Kidney (tissue), 13 donors: ENCODE measurements at regions not wholly inside any gene's neighbourhood (a gene's known extent, or its start where the extent isn't known, plus 50 kb on each side); places are given as distances from the start of the nearest gene placed in this dataset.

Source experiments
- DNase-seq, 5 donors: peaks; one replicate each; pipeline ENCODE4 v3.0.0-alpha.2; 2013 to 2020
- FAIRE-seq: peaks from 2 replicates; lab custom pipeline; 2012; peaks lifted over from hg19 to GRCh38; lab: Jason Lieb, UNC
- H3K27ac ChIP-seq, 2 donors: one replicate each; pipeline ENCODE4 v1.7.0; 2013; ENCODE audit warnings: low read depth in 2 of 2, low read length in 2 of 2, inconsistent platforms in 1 of 2
- H3K27me3 ChIP-seq: one replicate; pipeline ENCODE4 v1.7.1; 2013; ENCODE audit warnings: low read length, inconsistent platforms; ENCODE audit not compliant: control insufficient read depth, insufficient read depth
- H3K36me3 ChIP-seq, 3 donors: one replicate each; pipeline versions ENCODE4 v1.7.0 to v1.7.1; 2013; ENCODE audit warnings: low read length in 3 of 3, control low read depth in 1 of 3, inconsistent platforms in 1 of 3; ENCODE audit not compliant: insufficient read depth in 3 of 3, control insufficient read depth in 2 of 3
- H3K4me1 ChIP-seq, 3 donors: one replicate each; pipeline versions ENCODE4 v1.7.0 to v1.7.1; 2013; ENCODE audit warnings: low read length in 3 of 3, inconsistent platforms in 1 of 3, low read depth in 1 of 3; ENCODE audit not compliant: control insufficient read depth in 2 of 3, insufficient read depth in 2 of 3
- H3K4me3 ChIP-seq, 3 donors: one replicate each; pipeline versions ENCODE4 v1.7.0 to v1.8.1; 2013; ENCODE audit warnings: low read length in 3 of 3, control low read depth in 1 of 3, inconsistent platforms in 1 of 3
- H3K9ac ChIP-seq, 3 donors: one replicate each; pipeline versions ENCODE4 v1.7.0 to v1.7.1; 2013; ENCODE audit warnings: low read length in 3 of 3, control low read depth in 1 of 3, inconsistent platforms in 1 of 3
- H3K9me3 ChIP-seq, 3 donors: one replicate each; pipeline versions ENCODE4 v1.7.0 to v1.7.1; 2013; ENCODE audit warnings: low read length in 3 of 3, control low read depth in 1 of 3, inconsistent platforms in 1 of 3; ENCODE audit not compliant: control insufficient read depth in 2 of 3, insufficient read depth in 1 of 3
- CTCF ChIP-seq: IDR thresholded peaks from 3 replicates; pipeline ENCODE4 v1.5.1; 2012; ENCODE audit warnings: mild to moderate bottlenecking, moderate library complexity, borderline replicate concordance; ENCODE audit not compliant: insufficient read depth; ENCODE audit errors: extremely low read depth
- intact Hi-C: fragments of 100-400 bp; cut with DNase I; formaldehyde crosslinking; loops from one replicate; pipeline ENCODE4 v1.11.1; 2022
- donor health status: control.
- donor health status: control.
- donor health status: control.
- donor health status: control.
- donor health status: control.
- donor health status: DM: yes; HTN: yes; CAD: no.
- donor health status: Normal renal cell carcinoma (clear cell type).

- TF ChIP-seq CTCF = no peak
- no peaks in the 10 kb centered on the region for H3K9me3 ChIP-seq
- H3K9ac ChIP-seq = no peak overlapping the region
- H3K36me3 ChIP-seq = no peaks in the 10 kb centered on the region
- intact Hi-C loops = no loop called here
- no peak for DNase-seq
- H3K4me1 ChIP-seq = no peaks in the 10 kb centered on the region
- no peaks in the 10 kb centered on the region for H3K27me3 ChIP-seq
- H3K27ac ChIP-seq = no peak overlapping the region
- no peak for FAIRE-seq
- no peak overlapping the region for H3K4me3 ChIP-seq
Measured at GRCh38 chr2:129892773-129893172, 86.7 kb upstream of the RAB6C start.

GRCh38 chr2:129893244-129893643, 86.2 kb upstream of the RAB6C start:
- H3K27me3 ChIP-seq = no peaks in the 10 kb centered on the region
- no peak overlapping the region for H3K9ac ChIP-seq
- no peak for DNase-seq
- H3K4me1 ChIP-seq = no peaks in the 10 kb centered on the region
- intact Hi-C loops = no loop called here
- no peak for TF ChIP-seq CTCF
- H3K27ac ChIP-seq = no peak overlapping the region
- H3K36me3 ChIP-seq = no peaks in the 10 kb centered on the region
- no peak overlapping the region for H3K4me3 ChIP-seq
- FAIRE-seq = no peak
- no peaks in the 10 kb centered on the region for H3K9me3 ChIP-seq

- no peak overlapping the region for H3K4me3 ChIP-seq
- intact Hi-C loops = no loop called here
- no peak overlapping the region for H3K27ac ChIP-seq
- H3K9ac ChIP-seq = no peak overlapping the region
- DNase-seq (peak in 1 of 5 donors; percentile 13), FAIRE-seq (no peak)
- no peaks in the 10 kb centered on the region for H3K27me3 ChIP-seq
- H3K36me3 ChIP-seq = no peaks in the 10 kb centered on the region
- H3K9me3 ChIP-seq = no peaks in the 10 kb centered on the region
- no peaks in the 10 kb centered on the region for H3K4me1 ChIP-seq
- TF ChIP-seq CTCF = no peak
Measured at GRCh38 chr2:129894616-129895015, 84.8 kb upstream of the RAB6C start.

- intact Hi-C loops = no loop called here
- no peak overlapping the region for H3K27ac ChIP-seq
- peak in 1 of 5 donors; percentile 40 for DNase-seq
- no peaks in the 10 kb centered on the region for H3K36me3 ChIP-seq
- H3K27me3 ChIP-seq = no peaks in the 10 kb centered on the region
- no peaks in the 10 kb centered on the region for H3K9me3 ChIP-seq
- no peak for TF ChIP-seq CTCF
- no peak overlapping the region for H3K9ac ChIP-seq
- no peak overlapping the region for H3K4me3 ChIP-seq
- H3K4me1 ChIP-seq = no peaks in the 10 kb centered on the region
- no peak for FAIRE-seq
Measured at GRCh38 chr2:129895061-129895460, 84.4 kb upstream of the RAB6C start.
